Astrocyte of the cerebellum (primary cell): ENCODE measurements at regions not wholly inside any gene's neighbourhood (a gene's known extent, or its start where the extent isn't known, plus 50 kb on each side); places are given as distances from the start of the nearest gene placed in this dataset.

Experiments used
- DNase-seq: peaks from one replicate; pipeline ENCODE4 v3.0.0-alpha.2; 2011; ENCODE audit warnings: low read depth
- H3K4me3 ChIP-seq: 2 replicates; pipeline ENCODE4 v1.5.1; 2011; ENCODE audit warnings: mild to moderate bottlenecking, low read depth, low read length, moderate library complexity
- CTCF ChIP-seq: IDR thresholded peaks from 2 replicates; pipeline ENCODE4 v1.5.1; 2012; ENCODE audit warnings: low read length, low read depth, moderate library complexity, mild to moderate bottlenecking; ENCODE audit errors: missing control alignments
- in situ Hi-C: cut with HindIII; loops from 2 replicates; pipeline ENCODE4 v1.10.0; 2017; ENCODE audit warnings: low sequenced_read_pairs

- TF ChIP-seq CTCF: no peak
- H3K4me3 ChIP-seq: no peak overlapping the region
- DNase-seq: no peak
- in situ Hi-C loops: no loop called here
These were observed 367.6 kb upstream of the CDH9 start for GRCh38 chr5:27406020-27406419.

DNA sequence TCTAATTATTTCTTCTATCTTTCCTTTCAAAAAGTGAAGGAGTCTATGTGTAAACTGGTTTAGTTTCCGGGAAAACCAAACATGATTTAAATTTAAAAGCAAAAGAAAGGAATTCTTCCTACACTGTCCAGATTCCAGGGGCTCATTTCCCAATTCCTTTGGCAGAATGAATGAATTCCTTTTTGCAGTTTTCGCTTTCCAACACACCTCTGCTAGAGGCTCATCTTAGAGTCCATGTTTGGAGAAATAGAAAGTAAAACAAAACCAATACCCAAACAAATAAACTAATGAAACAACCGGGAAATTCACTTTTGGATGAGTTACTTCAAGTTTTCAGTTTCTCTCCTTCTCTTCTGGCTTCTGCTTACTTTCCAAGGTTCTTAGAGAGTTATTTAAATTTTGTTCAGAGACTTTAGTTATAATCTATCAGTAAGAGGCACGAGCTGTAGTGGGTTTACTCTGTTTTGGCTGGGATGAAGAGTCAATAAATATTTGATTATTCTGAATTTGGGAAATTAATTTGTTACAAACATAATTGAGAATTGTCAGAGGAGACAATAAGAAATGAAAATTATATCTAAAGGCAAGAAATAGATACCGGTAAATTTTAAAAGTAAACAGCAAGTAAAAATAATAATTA, 365.0 kb upstream of the CDH9 start:
- no peak overlapping the region for H3K4me3 ChIP-seq

GRCh38 chr5:27402828-27403227, 364.4 kb upstream of the CDH9 start:
- no peak for TF ChIP-seq CTCF
- DNase-seq: no peak
- no peak overlapping the region for H3K4me3 ChIP-seq
- in situ Hi-C loops: no loop called here

More for the DNA sequence above, 365.0 kb upstream of the CDH9 start:
- DNase-seq: no peak
- in situ Hi-C loops: no loop called here
- no peak for TF ChIP-seq CTCF

DNA sequence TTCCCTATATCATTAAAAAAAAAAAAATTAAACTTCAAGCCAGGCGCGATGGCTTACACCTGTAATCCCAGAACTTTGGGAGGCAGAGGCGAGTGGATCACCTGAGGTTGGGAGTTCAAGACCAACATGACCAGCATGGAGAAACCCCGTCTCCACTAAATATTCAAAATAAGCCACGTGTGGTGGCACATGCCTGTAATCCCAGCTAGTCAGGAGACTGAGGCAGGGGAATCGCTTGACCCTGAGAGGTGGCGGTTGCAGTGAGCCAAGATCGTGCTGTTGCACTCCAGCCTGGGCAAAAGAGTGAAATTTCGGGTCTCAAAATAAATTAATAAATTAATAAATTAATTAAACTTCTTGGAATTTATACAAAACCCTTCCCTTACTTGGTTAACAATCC, 358.6 kb upstream of the CDH9 start:
- no peak for DNase-seq
- in situ Hi-C loops: no loop called here
- H3K4me3 ChIP-seq: no peak overlapping the region
- TF ChIP-seq CTCF: no peak

- DNase-seq: no peak
- TF ChIP-seq CTCF: no peak
- in situ Hi-C loops: no loop called here
- H3K4me3 ChIP-seq: no peak overlapping the region
These were observed 354.3 kb upstream of the CDH9 start for GRCh38 chr5:27392716-27393115.

GRCh38 chr5:27389696-27390095, 351.3 kb upstream of the CDH9 start:
- no peak for DNase-seq
- no peak overlapping the region for H3K4me3 ChIP-seq
- in situ Hi-C loops: no loop called here
- TF ChIP-seq CTCF: no peak
